Fibroblast of the aortic adventitia (primary cell): ENCODE measurements at regions not wholly inside any gene's neighbourhood (a gene's known extent, or its start where the extent isn't known, plus 50 kb on each side); places are given as distances from the start of the nearest gene placed in this dataset.

Experiments used
- DNase-seq: peaks from one replicate; pipeline ENCODE4 v3.0.0-alpha.2; 2010; ENCODE audit warnings: low read depth
- H3K4me3 ChIP-seq: 2 replicates; pipeline ENCODE4 v1.5.1; 2011; ENCODE audit warnings: low read depth, mild to moderate bottlenecking, control low read depth, low read length, moderate library complexity
- CTCF ChIP-seq: IDR thresholded peaks from 2 replicates; pipeline ENCODE4 v1.5.1; 2011; ENCODE audit warnings: mild to moderate bottlenecking, low read length, control low read depth, inconsistent platforms; ENCODE audit not compliant: insufficient read depth

- no peak for DNase-seq
- TF ChIP-seq CTCF, result no peak
- H3K4me3 ChIP-seq, result no peak overlapping the region
Observed at GRCh38 chr7:125847055-125847454, 917.4 kb upstream of the POT1 start.

GRCh38 chr7:125845686-125846085 lies 916.1 kb upstream of the POT1 start:
- no peak for DNase-seq

GRCh38 chr7:125834421-125834820 lies 904.8 kb upstream of the POT1 start:
- no peak for TF ChIP-seq CTCF
- no peak for DNase-seq
- H3K4me3 ChIP-seq, result no peak overlapping the region

More at GRCh38 chr7:125845686-125846085, 916.1 kb upstream of the POT1 start:
- H3K4me3 ChIP-seq, result no peak overlapping the region
- TF ChIP-seq CTCF, result no peak

- TF ChIP-seq CTCF, result no peak
- H3K4me3 ChIP-seq, result no peak overlapping the region
- no peak for DNase-seq
Observed at GRCh38 chr7:125833839-125834238, 904.2 kb upstream of the POT1 start.

GRCh38 chr7:125830743-125831142 lies 901.1 kb upstream of the POT1 start:
- no peak overlapping the region for H3K4me3 ChIP-seq
- no peak for TF ChIP-seq CTCF
- DNase-seq, result no peak

- TF ChIP-seq CTCF, result no peak
- DNase-seq, result peak; percentile 62
Observed at GRCh38 chr7:125828153-125828700, 898.6 kb upstream of the POT1 start.

GRCh38 chr7:125823538-125823937 lies 893.9 kb upstream of the POT1 start:
- no peak overlapping the region for H3K4me3 ChIP-seq
- no peak for DNase-seq
- no peak for TF ChIP-seq CTCF

More at GRCh38 chr7:125828153-125828700, 898.6 kb upstream of the POT1 start:
- H3K4me3 ChIP-seq, result no peak overlapping the region
